OCI-LY7 (cell line): ENCODE measurements at regions not wholly inside any gene's neighbourhood (a gene's known extent, or its start where the extent isn't known, plus 50 kb on each side); places are given as distances from the start of the nearest gene placed in this dataset.
"Not testable (repeated sequence)": the region's sequence is repeated elsewhere in the genome, so short reads cannot be mapped to it uniquely, and the experiment has no call there.

ENCODE experiments used
- BruUV-seq: library from RNA; stranded (reverse); fragments of 400-500 nt; replicated peaks from 2 replicates; lab custom pipeline; 2021; lab: Mats Ljungman, UMichigan
- CTCF ChIA-PET: fragments of 300-600 bp; sonication (Branson Sonifier 250); formaldehyde crosslinking; loops from one replicate; lab custom pipeline; 2022; ENCODE audit warnings: antibody characterized with exemption; ENCODE audit not compliant: unreplicated experiment; lab: Charles Lee
- POLR2A ChIA-PET: fragments of 300-600 bp; sonication (Branson Sonifier 250); formaldehyde crosslinking; loops from one replicate; lab custom pipeline; 2022; ENCODE audit warnings: antibody characterized with exemption; lab: Charles Lee
- DNase-seq: peaks from one replicate; pipeline ENCODE4 v3.0.0-alpha.2; 2015; ENCODE audit warnings: low spot score
- H2AFZ ChIP-seq: fragments of 200-600 bp; sonication (generic), shearing (Covaris generic); 2 replicates; pipeline ENCODE4 v1.6.1; 2014; ENCODE audit warnings: mild to moderate bottlenecking, antibody characterized with exemption, low read length, moderate library complexity
- H3K27ac ChIP-seq: fragments of 200-600 bp; sonication (generic); 2 replicates; pipeline ENCODE4 v1.5.1; 2014; ENCODE audit warnings: mixed run types, low read depth, mild to moderate bottlenecking, moderate library complexity, low read length, inconsistent platforms; ENCODE audit not compliant: poor library complexity, severe bottlenecking
- H3K36me3 ChIP-seq: fragments of 200-600 bp; sonication (generic); 2 replicates; pipeline ENCODE4 v1.6.1; 2014; ENCODE audit warnings: mild to moderate bottlenecking, antibody characterized with exemption, low read length, moderate library complexity, mixed read lengths; ENCODE audit not compliant: insufficient read depth
- H3K4me1 ChIP-seq: fragments of 200-600 bp; sonication (generic); 2 replicates; pipeline ENCODE4 v1.5.1; 2014; ENCODE audit warnings: mild to moderate bottlenecking, low read length; ENCODE audit not compliant: insufficient read depth, poor library complexity, severe bottlenecking
- H3K4me2 ChIP-seq: fragments of 200-600 bp; sonication (generic); 2 replicates; pipeline ENCODE4 v1.6.1; 2014; ENCODE audit warnings: mild to moderate bottlenecking, low read length
- H3K4me3 ChIP-seq: fragments of 200-600 bp; sonication (generic); 2 replicates; pipeline ENCODE4 v1.5.1; 2014; ENCODE audit warnings: mild to moderate bottlenecking, low read depth, low read length; ENCODE audit not compliant: poor library complexity, severe bottlenecking
- H3K79me2 ChIP-seq: fragments of 200-600 bp; sonication (generic); 2 replicates; pipeline ENCODE4 v1.6.1; 2016; ENCODE audit warnings: low read depth, mild to moderate bottlenecking, low read length, moderate library complexity, mixed read lengths; ENCODE audit not compliant: insufficient read depth
- H3K9me2 ChIP-seq: fragments of 200-600 bp; sonication (generic); 2 replicates; pipeline ENCODE4 v1.6.1; 2016; ENCODE audit warnings: mild to moderate bottlenecking, low read length, mixed read lengths; ENCODE audit not compliant: insufficient read depth
- H3K9me3 ChIP-seq: fragments of 200-600 bp; sonication (generic); 2 replicates; pipeline ENCODE4 v1.6.1; 2014; ENCODE audit warnings: mild to moderate bottlenecking, mixed run types, low read length, mixed read lengths
- H4K20me1 ChIP-seq: fragments of 200-600 bp; sonication (generic); 2 replicates; pipeline ENCODE4 v1.6.1; 2014; ENCODE audit warnings: mild to moderate bottlenecking, antibody characterized with exemption, low read length, moderate library complexity, mixed read lengths; ENCODE audit not compliant: insufficient read depth
- intact Hi-C: fragments of 100-400 bp; cut with micrococcal nuclease; formaldehyde crosslinking; loops from one replicate; pipeline ENCODE4 v1.10.0; 2022; ENCODE audit not compliant: unreplicated experiment
- TF ChIP-seq, protein P1 (sequence below): fragments of 200-600 bp; sonication (generic); conservative IDR thresholded peaks from 2 replicates; pipeline ENCODE4 v1.5.1; 2014; ENCODE audit warnings: mild to moderate bottlenecking, antibody characterized with exemption, low read length, moderate library complexity, mixed read lengths

DNA sequence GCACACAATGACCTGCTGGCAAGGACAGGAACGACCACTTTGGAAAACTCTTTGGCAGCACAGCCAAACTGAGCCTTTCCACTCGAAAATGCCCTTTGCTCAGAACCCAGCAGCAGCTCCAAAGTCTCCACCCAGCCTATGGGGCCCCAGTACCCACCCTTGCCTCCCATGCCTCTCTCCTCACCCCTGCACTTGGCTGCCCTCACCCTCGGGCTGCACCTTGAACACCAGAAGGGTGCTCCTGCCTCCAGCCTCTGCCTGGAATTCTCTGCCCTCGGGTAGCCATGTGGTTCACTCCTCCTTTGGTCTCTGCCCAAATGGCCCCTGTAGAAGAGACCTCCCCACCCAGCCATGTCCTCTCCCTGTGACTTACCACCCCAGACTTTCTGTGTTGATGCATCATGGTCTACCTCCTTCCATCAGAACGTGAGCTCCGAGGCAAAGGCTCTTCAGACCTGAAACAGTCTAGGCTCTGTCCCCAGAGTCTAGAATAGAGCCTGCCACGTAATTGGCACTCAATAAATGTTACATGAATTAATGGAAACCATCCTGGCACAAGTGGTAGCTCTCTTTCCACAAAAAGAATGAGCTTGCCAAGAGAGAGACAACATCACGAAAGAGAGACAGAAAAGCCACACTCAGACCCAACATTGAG is 68.5 kb upstream of the METTL9 start:
- peaks cover 12% of the 10 kb centered on the region for H3K4me1 ChIP-seq
- H3K9me2 ChIP-seq, H4K20me1 ChIP-seq, H3K36me3 ChIP-seq, H3K27ac ChIP-seq, BruUV-seq, DNase-seq, intact Hi-C loops, H3K4me3 ChIP-seq, CTCF ChIA-PET, H3K9me3 ChIP-seq, H3K79me2 ChIP-seq, H2AFZ ChIP-seq, H3K4me2 ChIP-seq: not testable (repeated sequence)
- POLR2A ChIA-PET: interaction anchor here (0.7 kb wide), 1 partner anchor 1757 kb away, joined by 3 read pairs; no protein-coding TSS in a partner anchor

DNA sequence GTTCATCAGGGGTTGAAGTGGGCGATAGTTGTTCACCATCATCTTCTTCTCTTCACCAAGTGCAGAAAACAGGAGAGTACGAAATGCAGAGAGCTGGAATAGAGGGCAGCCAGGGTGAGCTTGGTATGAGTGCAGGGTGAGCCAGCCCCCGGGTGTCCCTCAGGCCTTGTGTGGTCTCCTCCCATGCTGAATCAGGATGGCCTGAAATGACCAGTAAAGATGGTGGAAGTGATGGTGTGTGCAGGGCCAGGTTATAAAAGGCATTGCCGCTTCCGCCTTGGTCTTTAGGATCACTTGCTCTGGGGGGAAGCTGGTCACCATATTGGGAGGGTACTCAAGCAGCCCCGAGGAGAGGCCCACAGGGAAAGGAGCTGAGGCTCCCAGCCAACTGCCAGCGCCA is 66.4 kb upstream of the METTL9 start:
- H3K27ac ChIP-seq, DNase-seq, intact Hi-C loops, H3K9me3 ChIP-seq, H3K4me2 ChIP-seq, H2AFZ ChIP-seq, CTCF ChIA-PET, H3K4me3 ChIP-seq, POLR2A ChIA-PET, H3K9me2 ChIP-seq, H4K20me1 ChIP-seq, H3K79me2 ChIP-seq, H3K36me3 ChIP-seq, BruUV-seq, H3K4me1 ChIP-seq: not testable (repeated sequence)

DNA sequence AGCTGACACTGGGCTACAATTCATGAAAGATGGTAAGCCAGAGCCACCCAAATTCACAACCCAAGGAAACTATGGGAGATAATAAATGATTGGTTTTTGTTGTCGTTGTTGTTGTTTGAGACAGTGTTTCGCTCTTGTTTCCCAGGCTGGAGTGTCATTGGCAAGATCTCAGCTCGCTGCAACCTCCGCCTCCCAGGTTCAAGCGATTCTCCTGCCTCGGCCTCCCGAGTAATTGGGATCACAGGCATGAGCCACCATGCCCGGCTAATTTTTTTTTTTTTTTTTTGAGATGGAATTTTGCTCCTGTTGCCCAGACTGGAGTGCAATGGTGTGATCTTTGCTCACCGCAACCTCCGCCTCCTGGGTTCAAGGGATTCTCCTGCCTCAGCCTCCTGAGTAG is 65.9 kb upstream of the METTL9 start:
- H4K20me1 ChIP-seq, H3K4me2 ChIP-seq, BruUV-seq, H3K36me3 ChIP-seq, H3K79me2 ChIP-seq, H2AFZ ChIP-seq, POLR2A ChIA-PET, H3K27ac ChIP-seq, H3K4me3 ChIP-seq, H3K4me1 ChIP-seq, H3K9me2 ChIP-seq, CTCF ChIA-PET, intact Hi-C loops, H3K9me3 ChIP-seq, DNase-seq: not testable (repeated sequence)

DNA sequence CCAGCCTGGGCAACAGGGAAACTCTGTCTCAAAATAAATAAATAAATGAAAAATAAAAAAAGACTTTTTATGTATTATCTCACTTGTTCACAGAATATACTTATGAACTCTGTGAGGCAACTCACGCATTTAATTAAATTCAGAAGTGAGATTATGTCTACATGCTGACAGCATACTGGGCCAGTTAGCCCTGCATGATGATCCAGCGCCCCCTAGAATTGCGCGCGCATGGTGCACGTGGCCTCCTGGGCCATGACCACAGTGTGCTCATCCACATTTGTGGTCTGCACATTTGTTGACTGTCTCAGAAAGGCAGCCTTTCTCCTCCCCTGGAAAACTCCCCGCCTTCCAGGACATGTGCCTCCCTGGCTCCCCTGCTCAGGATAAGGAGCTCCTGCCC is 64.8 kb upstream of the METTL9 start:
- BruUV-seq, CTCF ChIA-PET, H3K36me3 ChIP-seq, H3K4me3 ChIP-seq, H3K9me2 ChIP-seq, intact Hi-C loops, POLR2A ChIA-PET, DNase-seq, H4K20me1 ChIP-seq, H3K4me1 ChIP-seq, H3K4me2 ChIP-seq, H3K79me2 ChIP-seq, H3K9me3 ChIP-seq, H2AFZ ChIP-seq, H3K27ac ChIP-seq: not testable (repeated sequence)
- TF ChIP-seq, protein P1, sequence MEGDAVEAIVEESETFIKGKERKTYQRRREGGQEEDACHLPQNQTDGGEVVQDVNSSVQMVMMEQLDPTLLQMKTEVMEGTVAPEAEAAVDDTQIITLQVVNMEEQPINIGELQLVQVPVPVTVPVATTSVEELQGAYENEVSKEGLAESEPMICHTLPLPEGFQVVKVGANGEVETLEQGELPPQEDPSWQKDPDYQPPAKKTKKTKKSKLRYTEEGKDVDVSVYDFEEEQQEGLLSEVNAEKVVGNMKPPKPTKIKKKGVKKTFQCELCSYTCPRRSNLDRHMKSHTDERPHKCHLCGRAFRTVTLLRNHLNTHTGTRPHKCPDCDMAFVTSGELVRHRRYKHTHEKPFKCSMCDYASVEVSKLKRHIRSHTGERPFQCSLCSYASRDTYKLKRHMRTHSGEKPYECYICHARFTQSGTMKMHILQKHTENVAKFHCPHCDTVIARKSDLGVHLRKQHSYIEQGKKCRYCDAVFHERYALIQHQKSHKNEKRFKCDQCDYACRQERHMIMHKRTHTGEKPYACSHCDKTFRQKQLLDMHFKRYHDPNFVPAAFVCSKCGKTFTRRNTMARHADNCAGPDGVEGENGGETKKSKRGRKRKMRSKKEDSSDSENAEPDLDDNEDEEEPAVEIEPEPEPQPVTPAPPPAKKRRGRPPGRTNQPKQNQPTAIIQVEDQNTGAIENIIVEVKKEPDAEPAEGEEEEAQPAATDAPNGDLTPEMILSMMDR: peak; percentile 53

DNA sequence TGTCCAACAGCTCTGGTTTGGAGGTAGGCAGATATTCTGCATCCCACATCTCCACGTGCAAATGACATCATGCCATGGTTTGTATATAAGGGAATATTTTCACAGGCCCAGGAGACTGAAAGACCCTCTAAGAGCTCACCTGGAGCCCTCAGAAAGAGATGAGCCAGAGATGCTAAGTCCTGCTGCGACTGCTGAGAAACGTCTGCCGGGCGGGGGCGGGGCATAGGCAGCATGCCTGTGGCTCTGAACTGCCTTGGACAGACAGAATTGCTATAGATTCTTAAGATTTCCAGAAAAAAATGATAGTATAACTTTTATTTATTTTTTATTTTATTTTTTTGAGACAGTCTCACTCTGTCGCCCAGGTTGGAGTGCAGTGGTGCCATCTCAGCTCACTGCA is 64.2 kb upstream of the METTL9 start:
- POLR2A ChIA-PET: not testable (repeated sequence)

DNA sequence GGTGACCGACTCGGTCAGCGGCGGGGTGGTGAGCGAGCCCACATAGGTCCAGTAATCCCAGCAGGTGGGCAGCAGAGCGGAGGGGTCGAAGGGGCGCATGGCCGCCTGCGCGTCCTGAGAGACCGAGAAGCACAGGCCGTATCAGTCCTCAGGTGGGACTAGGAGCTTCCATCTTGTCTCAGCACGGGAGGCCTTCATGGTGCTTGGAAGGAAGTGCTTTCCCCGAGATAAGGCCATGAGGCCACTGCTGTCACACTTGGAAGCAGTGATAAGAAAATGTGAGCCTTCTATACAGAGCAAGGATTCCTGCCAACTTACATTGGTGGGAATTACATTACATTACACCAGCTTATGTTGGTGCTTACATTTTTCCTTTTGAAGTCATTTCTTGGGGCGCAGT is 62.6 kb upstream of the METTL9 start:
- CTCF ChIA-PET, H3K9me3 ChIP-seq, POLR2A ChIA-PET, H3K9me2 ChIP-seq, H3K4me2 ChIP-seq, H4K20me1 ChIP-seq, H3K36me3 ChIP-seq, DNase-seq, H2AFZ ChIP-seq, H3K79me2 ChIP-seq, BruUV-seq, H3K4me3 ChIP-seq, H3K27ac ChIP-seq, intact Hi-C loops: not testable (repeated sequence)
- peaks cover 13% of the 10 kb centered on the region for H3K4me1 ChIP-seq

More for the DNA sequence above, 64.2 kb upstream of the METTL9 start:
- H4K20me1 ChIP-seq, H3K36me3 ChIP-seq, H3K9me3 ChIP-seq, CTCF ChIA-PET, H3K4me3 ChIP-seq, H3K79me2 ChIP-seq, H2AFZ ChIP-seq, intact Hi-C loops, H3K4me1 ChIP-seq, DNase-seq, H3K27ac ChIP-seq, H3K4me2 ChIP-seq, H3K9me2 ChIP-seq, BruUV-seq: not testable (repeated sequence)
